ENCODE measurements at regions not wholly inside any gene's neighbourhood (a gene's known extent, or its start where the extent isn't known, plus 50 kb on each side); places are given as distances from the start of the nearest gene placed in this dataset.
"Not testable (repeated sequence)": the region's sequence is repeated elsewhere in the genome, so short reads cannot be mapped to it uniquely, and the experiment has no call there.

GRCh38 chr3:135581806-135582205, 383.7 kb upstream of the PPP2R3A start:
- Histone ChIP-seq H3K36me3 (no peaks in the 10 kb centered on the region), H3K27ac (no peak overlapping the region), H3K4me1 (ENCODE audit: low read depth) (no peaks in the 10 kb centered on the region), H3K4me3 (no peak overlapping the region), H3K27me3 (no peaks in the 10 kb centered on the region), H3K9me3 (ENCODE audit: low read depth) (no peaks in the 10 kb centered on the region)
- TF ChIP-seq CTCF (IDR thresholded peaks at IDR 0.05; ENCODE audit: low read depth, low read length) = no peak
- DNase-seq (ENCODE audit: low read depth in 1 of 2, low spot score in 1 of 2) = no peak

- Histone ChIP-seq H3K27ac (no peak overlapping the region), H3K4me1 (ENCODE audit: low read depth) (no peaks in the 10 kb centered on the region), H3K4me3 (no peak overlapping the region), H3K36me3 (no peaks in the 10 kb centered on the region), H3K9me3 (ENCODE audit: low read depth) (no peaks in the 10 kb centered on the region), H3K27me3 (no peaks in the 10 kb centered on the region)
- no peak for TF ChIP-seq CTCF (IDR thresholded peaks at IDR 0.05; ENCODE audit: low read depth, low read length)
- DNase-seq (ENCODE audit: low read depth in 1 of 2, low spot score in 1 of 2) = no peak
These were observed 382.7 kb upstream of the PPP2R3A start for GRCh38 chr3:135582800-135583199.

- Histone ChIP-seq H3K36me3 (no peaks in the 10 kb centered on the region), H3K4me1 (ENCODE audit: low read depth) (no peaks in the 10 kb centered on the region), H3K9me3 (ENCODE audit: low read depth) (no peaks in the 10 kb centered on the region), H3K27ac (no peak overlapping the region), H3K27me3 (no peaks in the 10 kb centered on the region), H3K4me3 (no peak overlapping the region)
- no peak for TF ChIP-seq CTCF (IDR thresholded peaks at IDR 0.05; ENCODE audit: low read depth, low read length)
- no peak for DNase-seq (ENCODE audit: low read depth in 1 of 2, low spot score in 1 of 2)
These were observed 369.0 kb upstream of the PPP2R3A start for GRCh38 chr3:135596563-135596962.

GRCh38 chr3:135597855-135598254, 367.7 kb upstream of the PPP2R3A start:
- H3K9me3 ChIP-seq (ENCODE audit: low read depth) = no peaks in the 10 kb centered on the region
- no peak overlapping the region for H3K27ac ChIP-seq
- no peak overlapping the region for H3K4me3 ChIP-seq
- no peak for DNase-seq (ENCODE audit: low read depth in 1 of 2, low spot score in 1 of 2)
- H3K36me3 ChIP-seq = no peaks in the 10 kb centered on the region
- H3K4me1 ChIP-seq (ENCODE audit: low read depth) = no peaks in the 10 kb centered on the region
- TF ChIP-seq CTCF (IDR thresholded peaks at IDR 0.05; ENCODE audit: low read depth, low read length) = no peak
- H3K27me3 ChIP-seq = no peaks in the 10 kb centered on the region

GRCh38 chr3:135598597-135598996, 366.9 kb upstream of the PPP2R3A start:
- no peaks in the 10 kb centered on the region for H3K4me1 ChIP-seq (ENCODE audit: low read depth)
- H3K36me3 ChIP-seq = no peaks in the 10 kb centered on the region
- no peak for TF ChIP-seq CTCF (IDR thresholded peaks at IDR 0.05; ENCODE audit: low read depth, low read length)
- no peak overlapping the region for H3K27ac ChIP-seq
- no peaks in the 10 kb centered on the region for H3K9me3 ChIP-seq (ENCODE audit: low read depth)
- no peaks in the 10 kb centered on the region for H3K27me3 ChIP-seq
- no peak for DNase-seq (ENCODE audit: low read depth in 1 of 2, low spot score in 1 of 2)
- H3K4me3 ChIP-seq = no peak overlapping the region

GRCh38 chr3:135604512-135604911, 361.0 kb upstream of the PPP2R3A start:
- not testable (repeated sequence) for H3K36me3 ChIP-seq; H3K9me3 ChIP-seq (ENCODE audit: low read depth); H3K27me3 ChIP-seq; H3K4me1 ChIP-seq (ENCODE audit: low read depth); DNase-seq (ENCODE audit: low read depth in 1 of 2, low spot score in 1 of 2); H3K4me3 ChIP-seq; H3K27ac ChIP-seq
